Activated T-cell treated with anti-CD3 and anti-CD28 coated beads, Interleukin-2, amount 50 U/mL, for 48 hours (primary cell): ENCODE measurements at regions not wholly inside any gene's neighbourhood (a gene's known extent, or its start where the extent isn't known, plus 50 kb on each side); places are given as distances from the start of the nearest gene placed in this dataset.

Source experiments
- DNase-seq, 2 experiments: peaks; one replicate each; pipeline ENCODE4 v3.0.0-alpha.2; 2020

GRCh38 chr4:55175779-55176231 lies 50.4 kb upstream of the KDR start:
- no peak for DNase-seq

GRCh38 chr4:55176497-55176896 lies 51.1 kb upstream of the KDR start:
- no peak for DNase-seq

GRCh38 chr4:55177461-55177860 lies 52.1 kb upstream of the KDR start:
- DNase-seq: no peak

- no peak for DNase-seq
These were observed 53.0 kb upstream of the KDR start for GRCh38 chr4:55178226-55179005.

- DNase-seq: no peak
These were observed 55.9 kb upstream of the KDR start for GRCh38 chr4:55181010-55182005.

- no peak for DNase-seq
These were observed 58.7 kb upstream of the KDR start for GRCh38 chr4:55183926-55184599.

- peak; percentile 20 to 22 for DNase-seq
These were observed 59.5 kb upstream of the KDR start for GRCh38 chr4:55184600-55185523.

GRCh38 chr4:55186123-55186522 lies 60.7 kb upstream of the KDR start:
- DNase-seq: no peak

- DNase-seq: no peak
These were observed 61.3 kb upstream of the KDR start for GRCh38 chr4:55186700-55187099.

GRCh38 chr4:55214172-55214571 lies 88.8 kb upstream of the KDR start:
- no peak for DNase-seq

GRCh38 chr4:55215087-55215486 lies 89.7 kb upstream of the KDR start:
- DNase-seq: no peak

- no peak for DNase-seq
These were observed 91.7 kb upstream of the KDR start for GRCh38 chr4:55216863-55217635.

- no peak for DNase-seq
These were observed 92.6 kb upstream of the KDR start for GRCh38 chr4:55218041-55218440.

- DNase-seq: no peak
These were observed 108.2 kb upstream of the SRD5A3 start for GRCh38 chr4:55237839-55238238.

GRCh38 chr4:55238407-55238806 lies 107.6 kb upstream of the SRD5A3 start:
- DNase-seq: no peak

GRCh38 chr4:55241461-55241860 lies 104.6 kb upstream of the SRD5A3 start:
- DNase-seq: no peak

GRCh38 chr4:55242506-55242905 lies 103.5 kb upstream of the SRD5A3 start:
- no peak for DNase-seq

- DNase-seq: no peak
These were observed 98.5 kb upstream of the SRD5A3 start for GRCh38 chr4:55247521-55247920.

- no peak for DNase-seq
These were observed 97.3 kb upstream of the SRD5A3 start for GRCh38 chr4:55248756-55249155.

GRCh38 chr4:55249476-55249875 lies 96.6 kb upstream of the SRD5A3 start:
- no peak for DNase-seq

GRCh38 chr4:55251342-55251741 lies 94.7 kb upstream of the SRD5A3 start:
- DNase-seq: no peak
